Activated CD8-positive, alpha-beta memory T cell treated with anti-CD3 and anti-CD28 coated beads for 24 hours (primary cell): ENCODE measurements at regions not wholly inside any gene's neighbourhood (a gene's known extent, or its start where the extent isn't known, plus 50 kb on each side); places are given as distances from the start of the nearest gene placed in this dataset.
"Not testable (repeated sequence)": the region's sequence is repeated elsewhere in the genome, so short reads cannot be mapped to it uniquely, and the experiment has no call there.

Source experiments
- DNase-seq: peaks from one replicate; pipeline ENCODE4 v3.0.0-alpha.2; 2020

- DNase-seq: no peak
Observed at GRCh38 chr2:234861841-234862735, 89.7 kb upstream of the SH3BP4 start.

DNA sequence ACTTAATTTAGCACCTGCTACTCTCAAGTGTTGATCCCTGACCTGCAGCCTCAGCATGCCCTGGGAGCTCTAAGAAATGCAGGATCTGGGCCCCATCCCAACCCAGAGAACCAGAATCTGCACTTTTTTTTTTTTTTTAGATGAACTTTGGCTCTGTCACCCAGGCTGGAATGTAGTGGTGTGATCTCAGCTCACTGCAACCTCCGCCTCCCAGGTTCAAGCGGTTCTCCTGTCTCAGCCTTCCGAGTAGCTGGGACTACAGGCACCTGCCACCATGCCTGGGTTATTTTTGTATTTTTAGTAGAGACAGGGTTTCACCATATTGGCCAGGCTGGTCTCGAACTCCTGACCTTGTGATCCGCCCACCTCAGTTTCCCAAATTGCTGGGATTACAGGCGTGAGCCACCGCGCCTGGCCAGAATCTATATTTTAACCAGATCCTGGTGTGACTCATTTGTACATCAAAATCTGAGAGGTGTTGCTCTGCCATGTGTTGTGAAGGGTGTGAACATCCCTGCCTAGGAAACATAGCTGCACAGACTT is 92.4 kb upstream of the SH3BP4 start:
- DNase-seq: not testable (repeated sequence)

- no peak for DNase-seq
Observed at GRCh38 chr2:234858790-234859329, 93.0 kb upstream of the SH3BP4 start.

DNA sequence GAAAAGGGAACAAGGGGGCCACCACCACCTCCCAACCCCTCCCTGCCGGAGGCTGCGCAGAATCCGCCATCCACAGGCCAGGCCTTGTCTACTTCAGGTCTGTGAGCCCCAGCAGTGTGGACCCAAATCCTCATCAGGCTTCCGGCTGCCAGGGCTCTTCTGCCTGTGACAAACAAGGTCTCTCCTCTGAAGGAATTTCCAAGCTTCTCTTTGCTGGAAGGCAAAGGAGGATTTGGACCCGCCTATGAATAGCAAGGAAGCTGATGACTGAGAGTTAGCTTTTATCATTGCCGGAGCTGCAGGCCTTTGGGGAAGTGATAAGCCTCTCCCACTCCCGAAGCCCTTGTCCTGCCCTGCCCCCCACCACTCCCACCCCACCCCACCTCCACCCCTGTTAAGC is 93.7 kb upstream of the SH3BP4 start:
- DNase-seq: no peak

GRCh38 chr2:234853729-234854128 is 98.1 kb upstream of the SH3BP4 start:
- DNase-seq: no peak

DNA sequence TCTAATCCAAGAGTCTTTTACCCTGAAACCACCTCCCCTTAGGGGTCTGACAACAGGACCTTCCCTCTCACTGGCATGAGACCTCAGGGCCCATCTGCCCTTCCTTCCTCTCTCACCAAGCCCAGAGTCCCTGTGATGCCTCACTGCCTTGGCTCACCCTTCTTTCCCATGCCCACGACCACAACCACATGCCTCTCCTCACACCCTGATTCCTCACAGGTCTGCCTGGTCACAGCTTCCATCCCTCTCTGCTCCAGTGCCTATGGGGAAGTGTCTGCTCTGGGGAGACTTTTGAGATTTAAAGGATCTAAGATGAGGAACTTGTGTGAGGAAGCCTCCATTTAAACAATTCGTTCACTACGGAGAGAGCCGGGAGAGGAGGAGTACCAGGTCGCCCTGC is 98.9 kb upstream of the SH3BP4 start:
- DNase-seq: no peak

- no peak for DNase-seq
Observed at GRCh38 chr2:234852035-234852434, 99.8 kb upstream of the SH3BP4 start.

DNA sequence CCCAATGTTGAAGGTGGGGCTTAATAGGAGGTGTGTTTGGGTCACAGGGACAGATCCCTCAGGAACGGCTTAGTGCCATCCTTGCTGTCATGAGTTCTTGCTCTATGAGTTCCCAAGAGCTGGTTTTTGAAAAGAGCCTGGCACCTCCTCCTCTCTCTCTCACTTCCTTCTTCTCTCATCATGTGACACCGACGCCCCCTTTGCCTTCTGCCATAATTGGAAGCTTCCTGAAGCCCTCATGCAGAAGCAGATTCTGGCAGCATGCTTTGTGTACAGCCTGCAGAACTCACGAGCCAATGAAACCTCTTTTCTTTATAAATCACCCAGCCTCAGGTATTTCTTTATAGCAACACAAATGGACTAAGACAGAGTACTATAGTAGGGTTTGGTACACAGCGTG is 100.4 kb upstream of the SH3BP4 start:
- no peak for DNase-seq

DNA sequence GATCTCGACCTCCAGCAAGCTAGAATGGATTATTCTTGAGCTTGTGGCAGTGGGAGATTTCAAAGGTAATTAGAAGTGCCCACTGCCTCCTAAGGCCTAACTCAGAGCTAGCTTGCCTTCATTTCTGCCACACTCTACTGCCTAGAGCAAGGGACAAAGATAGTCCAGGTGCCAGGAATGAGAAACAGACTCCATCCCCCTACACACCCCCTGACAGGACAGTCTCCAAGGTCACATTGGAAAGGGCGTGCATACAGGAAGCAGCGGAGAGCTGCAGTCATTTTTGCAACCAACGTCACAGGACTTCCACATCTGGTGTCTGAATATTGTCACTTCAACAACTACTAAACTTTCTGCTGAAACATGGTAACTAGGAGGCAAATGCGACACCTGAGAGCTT is 101.0 kb upstream of the SH3BP4 start:
- DNase-seq: no peak

GRCh38 chr2:234849678-234850077 is 102.1 kb upstream of the SH3BP4 start:
- no peak for DNase-seq

DNA sequence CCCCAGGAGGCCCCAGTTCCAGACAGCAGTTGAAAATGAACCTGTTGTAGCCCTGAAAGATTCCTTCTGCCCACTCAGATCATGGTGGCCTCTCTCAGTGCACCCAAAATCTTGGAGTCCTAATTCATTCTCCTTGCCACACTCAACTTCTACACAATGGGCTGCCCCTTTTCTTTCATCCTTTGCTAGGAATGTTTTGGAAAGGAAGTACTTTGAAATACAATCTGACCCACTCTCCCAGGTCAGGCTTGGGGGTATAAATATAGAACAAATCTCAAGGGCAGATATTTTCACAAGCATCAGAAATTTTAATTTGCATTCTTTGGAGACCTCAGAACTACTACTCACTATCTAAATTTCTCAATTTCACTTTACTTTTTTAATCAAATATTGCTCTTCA is 103.2 kb upstream of the SH3BP4 start:
- DNase-seq: no peak

DNA sequence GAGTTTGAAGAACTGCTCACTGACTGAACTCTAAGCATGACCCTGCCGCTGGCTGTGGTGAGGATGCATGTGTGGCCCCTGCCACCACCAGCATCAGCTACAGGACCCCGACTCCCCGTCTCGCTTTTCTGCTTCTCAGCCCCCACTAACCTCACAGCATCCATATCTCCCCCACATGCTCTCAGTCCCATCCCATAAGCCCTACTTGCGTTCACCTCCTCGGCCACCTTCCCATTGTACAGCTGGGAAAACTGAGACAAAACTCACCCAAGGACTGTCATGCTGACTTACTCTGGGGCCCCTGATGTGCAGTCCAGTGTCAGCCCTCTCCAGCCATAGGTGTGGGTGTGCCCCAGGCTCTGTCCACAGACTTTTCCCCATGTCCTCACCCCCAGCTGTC is 104.2 kb upstream of the SH3BP4 start:
- DNase-seq: no peak

GRCh38 chr2:234847364-234847635 is 104.5 kb upstream of the SH3BP4 start:
- DNase-seq: no peak

GRCh38 chr2:234846599-234847363 is 105.0 kb upstream of the SH3BP4 start:
- DNase-seq: no peak

- no peak for DNase-seq
Observed at GRCh38 chr2:234845602-234846590, 105.9 kb upstream of the SH3BP4 start.

- no peak for DNase-seq
Observed at GRCh38 chr2:234843411-234843810, 108.4 kb upstream of the SH3BP4 start.

GRCh38 chr2:234842753-234843152 is 109.1 kb upstream of the SH3BP4 start:
- DNase-seq: no peak

- no peak for DNase-seq
Observed at GRCh38 chr2:234841321-234842015, 110.3 kb upstream of the SH3BP4 start.

- DNase-seq: no peak
Observed at GRCh38 chr2:234840336-234840735, 111.5 kb upstream of the SH3BP4 start.

GRCh38 chr2:234839285-234839684 is 112.5 kb upstream of the SH3BP4 start:
- no peak for DNase-seq

DNA sequence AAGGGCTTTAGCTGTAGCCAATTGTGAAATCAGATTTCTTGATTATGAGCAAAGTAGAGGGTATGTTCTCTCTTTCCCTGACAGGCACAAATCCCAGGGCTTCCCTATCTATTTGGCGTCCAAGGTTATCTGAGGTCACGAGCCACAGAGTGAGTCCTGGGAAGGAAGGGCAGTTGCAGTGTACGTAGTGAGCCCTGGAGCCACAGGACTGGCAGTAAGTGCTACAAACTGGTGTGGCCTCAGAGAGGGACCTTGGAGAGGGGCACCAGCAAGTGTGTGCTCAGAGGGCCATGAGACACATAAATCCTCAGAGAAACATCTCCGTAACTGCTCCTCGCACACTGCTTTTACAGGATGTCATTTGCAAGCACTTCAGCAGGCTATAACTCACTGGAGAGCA is 115.5 kb upstream of the SH3BP4 start:
- no peak for DNase-seq

GRCh38 chr2:234835738-234836137 is 116.1 kb upstream of the SH3BP4 start:
- DNase-seq: no peak
